ENCODE measurements at regions not wholly inside any gene's neighbourhood (a gene's known extent, or its start where the extent isn't known, plus 50 kb on each side); places are given as distances from the start of the nearest gene placed in this dataset.
"Not testable (repeated sequence)": the region's sequence is repeated elsewhere in the genome, so short reads cannot be mapped to it uniquely, and the experiment has no call there.

DNA sequence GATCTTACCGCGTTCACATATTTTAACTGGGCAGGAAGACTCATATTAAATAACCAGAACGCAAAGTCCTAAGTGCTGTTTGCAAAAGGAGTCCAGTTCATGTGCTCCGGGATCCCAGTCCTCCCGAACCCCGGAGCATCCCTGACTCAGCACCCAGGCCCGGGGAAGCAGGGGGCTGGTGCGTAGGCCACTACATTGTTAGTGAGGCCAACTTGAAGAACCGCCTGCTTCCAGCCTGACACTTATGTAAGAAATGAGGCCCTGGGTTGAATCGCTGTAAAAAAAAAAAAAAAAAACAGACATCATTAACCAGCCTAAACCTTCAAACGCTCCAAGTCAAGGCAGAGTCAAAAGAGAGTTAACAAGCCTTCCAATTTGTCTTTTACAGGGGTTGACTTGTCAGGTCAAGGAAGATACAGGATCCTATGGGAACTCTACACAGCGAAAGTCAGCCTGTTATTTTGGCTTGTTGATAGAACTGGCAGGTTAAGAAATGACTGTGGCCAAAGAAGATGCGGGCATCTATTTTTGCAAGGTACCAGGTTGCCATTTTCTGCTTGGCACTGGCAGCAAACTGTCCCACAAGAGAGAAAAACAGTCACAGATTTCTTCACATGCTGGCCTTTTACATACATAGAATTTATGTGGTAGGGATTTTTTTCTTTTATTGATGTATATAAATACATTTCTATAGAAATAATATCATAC is 93.3 kb downstream of the ACTL7B start:
- no peak for DNase-seq

DNA sequence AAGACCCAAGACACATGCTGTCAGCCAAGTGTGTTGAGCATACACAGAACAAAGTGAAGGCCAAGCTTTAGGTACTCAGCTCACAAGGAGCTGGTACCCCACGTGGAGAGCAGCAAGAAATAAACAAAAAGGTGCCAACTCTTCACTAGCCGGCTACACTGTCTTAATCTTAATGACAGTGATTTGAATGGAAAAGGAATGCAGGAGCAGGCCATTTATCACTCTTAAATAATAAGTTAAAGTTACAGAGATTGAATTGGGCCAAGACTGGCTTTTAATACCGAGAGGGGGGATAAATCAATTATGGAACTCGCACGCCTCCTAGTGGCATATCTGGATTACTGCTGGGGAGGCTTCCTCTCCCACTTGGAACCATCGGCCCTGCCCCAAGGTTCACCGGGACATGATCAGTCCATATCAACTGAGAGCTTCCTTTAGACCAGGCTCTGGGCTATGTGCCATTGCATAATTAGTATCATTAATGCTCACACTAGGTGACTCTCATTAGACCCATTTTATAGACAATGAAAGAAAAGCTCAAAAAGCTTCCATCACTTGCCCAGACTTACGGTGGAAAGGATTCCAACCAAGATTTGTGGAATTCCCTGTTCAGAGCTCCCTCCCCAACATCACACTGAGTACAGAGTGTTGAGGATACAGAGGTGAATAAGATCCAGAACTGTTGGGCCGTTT is 94.0 kb downstream of the ACTL7B start:
- peak; percentile 66 for DNase-seq

DNA sequence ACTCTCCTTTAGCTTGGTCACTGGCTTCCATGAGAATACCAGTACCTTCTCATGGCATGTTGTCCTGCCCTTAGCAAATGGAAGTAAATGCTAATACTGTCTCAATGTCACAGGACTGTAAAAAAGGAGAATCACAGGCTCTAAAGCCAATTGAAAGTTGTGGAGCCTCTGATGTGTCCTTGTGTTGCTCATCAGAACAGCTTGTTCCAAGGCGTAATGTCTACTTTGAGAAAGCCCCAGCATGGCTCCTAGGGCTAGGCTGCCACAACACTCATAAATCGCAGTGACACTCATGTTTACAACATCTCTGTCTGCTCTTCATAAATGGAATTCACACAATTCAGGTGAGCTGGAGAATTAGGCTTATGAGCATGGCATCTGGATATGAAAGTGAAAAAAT is 94.9 kb downstream of the ACTL7B start:
- DNase-seq, result no peak

DNA sequence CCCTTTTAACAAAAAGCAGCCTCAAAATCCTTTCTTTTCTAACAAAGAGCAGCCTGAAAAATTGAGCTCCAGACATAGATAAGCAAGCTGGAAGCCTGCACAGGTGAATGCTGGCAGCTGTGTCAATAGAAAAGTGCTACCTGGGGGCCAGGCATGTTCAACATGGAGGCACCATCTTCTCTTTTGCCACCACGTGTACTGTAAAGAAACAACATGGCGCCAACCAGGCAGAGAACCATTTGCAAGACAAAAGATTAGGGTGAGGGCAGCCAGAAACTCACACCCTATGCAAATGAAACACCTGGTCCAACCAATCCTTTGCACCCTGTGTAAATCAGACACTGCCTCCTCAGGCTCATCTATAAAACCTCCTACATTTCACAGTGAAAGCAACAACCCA is 96.0 kb downstream of the ACTL7B start:
- no peak for DNase-seq

DNA sequence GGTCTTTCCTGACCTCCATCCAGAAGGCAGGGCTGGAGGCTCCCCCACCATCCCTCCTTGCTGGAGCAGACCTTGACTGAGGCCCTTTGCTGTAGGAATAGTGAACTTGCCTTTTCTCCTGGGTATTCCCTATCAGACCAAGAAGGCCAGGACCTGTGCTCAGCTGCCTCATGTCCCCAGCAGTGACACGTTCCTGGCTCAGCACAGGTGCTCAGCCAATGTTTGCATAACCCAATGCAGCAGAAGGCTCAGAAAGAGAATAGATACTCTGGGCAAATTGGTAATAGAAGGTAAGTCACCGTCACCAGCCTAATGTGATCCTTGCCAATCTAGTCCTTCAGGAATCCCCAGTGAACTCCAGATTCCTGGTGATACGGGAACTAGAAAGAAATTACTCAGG is 96.4 kb downstream of the ACTL7B start:
- DNase-seq, result peak; percentile 28

DNA sequence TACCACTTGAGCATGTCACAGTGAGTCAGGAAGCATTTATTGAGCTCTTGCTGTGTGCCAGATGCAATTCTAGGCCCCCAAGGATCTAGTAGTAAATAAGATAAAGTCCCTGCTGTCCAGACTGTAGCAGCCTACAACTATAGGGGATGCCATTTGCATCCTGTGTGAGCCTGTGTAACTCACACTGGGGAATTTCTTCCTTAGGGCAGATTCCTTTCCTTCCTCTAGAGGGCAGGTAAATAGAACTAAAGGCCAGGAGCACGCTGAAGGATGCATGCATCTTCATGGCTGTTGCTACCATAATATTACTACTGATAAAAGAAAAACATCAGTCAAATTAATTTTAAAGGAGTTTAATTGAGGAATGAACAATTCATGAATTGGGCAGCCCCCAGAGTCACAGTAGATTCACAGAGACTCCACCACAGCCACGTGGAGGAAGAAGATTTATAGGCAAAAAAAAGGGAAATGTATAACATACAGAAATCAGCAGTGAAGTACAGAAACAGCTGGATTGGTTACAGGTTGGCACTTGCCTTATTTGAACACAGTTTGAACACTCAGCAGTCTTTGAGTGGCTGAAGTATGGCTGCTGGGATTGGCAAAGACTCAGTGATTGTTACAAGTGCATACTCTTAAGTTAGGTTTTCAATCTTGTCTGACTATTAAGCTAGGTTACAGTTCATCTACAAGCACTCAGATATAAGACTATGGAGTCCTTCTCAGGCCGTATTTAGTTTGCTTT is 98.9 kb downstream of the ACTL7B start:
- DNase-seq, result no peak

DNA sequence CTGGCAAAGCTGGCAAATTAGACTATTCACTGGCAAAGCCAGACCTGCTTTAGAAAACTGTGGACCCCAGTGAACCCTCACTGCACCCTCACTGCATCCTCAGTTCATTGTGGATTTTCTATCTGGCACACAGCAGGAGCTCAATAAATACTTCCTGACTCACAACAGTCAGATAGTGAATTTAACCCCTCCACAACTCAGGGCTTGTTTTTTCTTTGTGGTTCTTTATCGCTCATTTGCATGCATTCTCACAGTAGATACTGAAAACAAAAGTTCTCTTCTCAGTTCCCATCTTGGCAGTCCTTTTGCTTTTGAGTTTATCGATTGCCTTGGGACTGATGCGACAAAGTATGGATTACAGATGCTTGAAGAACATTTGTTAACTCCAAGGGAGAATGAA is 99.8 kb downstream of the ACTL7B start:
- DNase-seq, result no peak

DNA sequence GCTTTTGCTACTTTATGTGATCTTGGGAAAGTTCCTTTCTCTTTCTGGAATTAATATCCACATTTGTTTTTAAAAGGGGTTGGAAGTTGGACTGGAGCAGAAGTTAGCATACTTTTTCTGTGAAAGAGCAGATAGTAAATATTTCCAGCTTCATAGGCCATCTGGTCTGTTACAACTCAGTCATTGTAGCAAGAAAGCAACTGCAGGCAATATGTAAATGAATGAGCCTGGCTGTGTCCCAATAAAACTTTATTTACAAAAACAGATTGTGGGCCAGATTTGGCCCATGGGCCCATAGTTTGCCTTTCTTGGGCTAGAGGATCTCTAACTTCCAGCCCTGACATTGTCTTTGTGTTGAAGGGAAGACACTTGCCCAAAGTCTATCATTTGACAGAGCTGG is 104.4 kb downstream of the ACTL7B start:
- DNase-seq, result no peak

DNA sequence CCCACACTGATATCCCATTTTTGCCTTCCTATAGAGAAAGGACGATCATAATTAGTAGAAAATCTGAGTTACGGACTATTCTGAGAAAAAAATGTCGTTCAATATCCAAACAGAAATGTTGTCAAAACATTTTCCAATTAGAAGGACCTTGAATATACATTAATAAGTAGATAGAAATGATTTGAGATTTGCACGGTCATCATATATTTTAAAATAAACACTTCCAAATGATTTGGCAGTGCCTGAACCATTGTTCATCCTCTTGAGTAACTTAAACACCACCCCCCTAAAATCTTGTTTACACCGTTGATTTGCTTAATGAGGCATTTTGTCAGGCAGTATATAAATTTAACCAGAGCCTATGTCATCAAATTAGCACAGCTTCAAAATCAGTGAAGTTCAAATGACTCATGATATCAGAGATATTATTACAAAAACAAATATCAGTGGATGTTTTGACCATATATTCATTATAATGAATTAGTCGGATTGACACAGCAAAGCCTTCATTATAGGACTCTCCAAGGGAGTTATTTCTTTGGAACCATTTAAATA is 105.0 kb downstream of the ACTL7B start:
- no peak for DNase-seq

DNA sequence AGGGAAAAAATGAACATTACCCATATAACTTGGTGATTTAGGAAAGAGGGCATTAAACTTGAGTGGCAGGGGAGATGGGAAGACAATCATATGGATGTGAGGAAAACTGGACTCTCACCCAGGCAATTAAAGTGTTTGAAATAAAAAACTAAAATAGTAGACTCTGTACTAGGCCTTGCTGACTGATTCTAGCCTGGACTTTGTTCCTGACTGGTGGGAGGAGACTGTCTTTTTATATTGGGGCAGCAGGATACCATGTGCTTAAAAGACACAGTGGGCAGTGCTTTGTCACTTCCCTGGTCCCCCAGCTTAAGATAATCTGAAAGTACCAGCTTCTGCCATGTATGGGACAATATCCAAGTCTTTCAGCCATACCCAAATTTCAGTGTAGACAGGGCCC is 107.0 kb downstream of the ACTL7B start:
- DNase-seq, result no peak

DNA sequence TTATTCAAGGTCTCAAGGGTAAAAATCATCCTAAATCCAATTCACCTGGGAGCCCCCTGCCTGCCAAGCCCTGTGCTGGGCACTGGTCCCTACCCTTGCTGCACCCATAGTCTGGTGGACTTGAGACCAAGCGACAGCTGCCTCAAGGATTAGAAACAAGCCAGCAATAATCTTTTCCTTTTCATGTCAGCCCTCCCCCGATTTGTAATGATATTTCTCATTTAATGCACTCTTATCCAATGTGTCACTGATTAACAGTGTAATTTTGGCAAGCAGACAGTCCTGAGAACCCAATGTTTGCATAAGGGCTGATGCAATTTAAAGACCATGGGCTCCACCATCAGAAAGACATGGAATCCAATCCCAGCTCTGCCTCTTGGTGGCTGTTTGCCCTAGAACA is 108.9 kb downstream of the ACTL7B start:
- DNase-seq, result no peak

DNA sequence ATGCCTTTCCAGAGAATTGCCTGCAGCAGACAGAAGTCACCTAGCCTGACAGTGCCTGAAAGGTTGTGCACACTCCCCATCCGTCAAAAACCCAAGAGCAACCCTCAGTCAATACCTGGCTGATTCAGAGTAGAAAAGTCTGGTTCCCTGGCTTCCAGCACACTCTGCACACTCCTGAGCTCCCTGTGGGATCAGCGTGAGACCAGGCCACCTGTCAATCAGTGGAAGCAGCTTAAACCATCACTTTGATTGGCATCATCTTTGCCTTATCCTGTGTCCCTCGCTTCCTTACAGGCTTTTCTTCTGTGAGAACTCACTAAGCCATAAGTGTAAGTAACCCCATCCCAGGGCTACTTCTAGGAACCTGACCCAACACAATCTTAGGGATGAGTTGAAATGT is 109.8 kb downstream of the ACTL7B start:
- no peak for DNase-seq

DNA sequence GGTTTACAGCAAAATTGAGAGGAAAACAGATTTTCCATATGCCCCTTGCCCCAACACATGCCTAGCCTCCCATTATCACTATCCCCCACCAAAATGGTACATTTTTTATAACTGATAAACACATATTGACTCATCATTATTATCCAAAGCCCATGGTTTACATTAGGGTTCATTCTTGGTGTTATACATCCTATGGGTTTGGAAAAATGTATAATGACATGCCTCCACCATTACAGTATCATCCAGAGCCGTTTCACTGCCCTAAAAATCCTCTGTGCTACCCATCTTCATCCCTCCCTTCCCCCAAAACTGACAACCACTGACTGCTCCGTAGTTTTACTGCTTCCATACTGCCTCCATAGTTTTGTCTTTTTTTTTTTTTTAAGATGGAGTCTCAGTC is 111.1 kb downstream of the ACTL7B start:
- DNase-seq, result no peak

DNA sequence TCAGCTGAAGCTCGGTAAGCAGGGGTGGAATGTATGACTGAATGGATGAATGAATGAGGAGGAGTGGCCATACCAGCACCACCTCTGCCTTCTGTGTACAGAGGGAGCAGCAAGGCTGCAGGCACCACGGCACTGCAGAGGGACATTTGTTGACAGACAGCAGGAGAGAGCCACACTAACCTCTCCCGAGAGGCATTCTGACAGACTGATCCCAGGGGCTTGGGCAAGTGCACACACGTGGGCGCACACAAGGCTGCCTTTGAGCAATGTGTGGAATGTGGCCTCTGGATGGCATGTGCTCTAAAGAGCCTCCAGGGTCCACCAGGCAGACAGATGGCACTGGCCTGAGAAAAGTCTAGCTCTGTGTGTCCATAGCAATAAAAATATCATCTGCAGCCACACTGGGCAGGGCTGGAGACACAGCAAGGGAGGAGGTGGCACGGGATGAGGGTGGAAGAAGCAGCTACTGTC is 111.8 kb downstream of the ACTL7B start:
- no peak for DNase-seq

DNA sequence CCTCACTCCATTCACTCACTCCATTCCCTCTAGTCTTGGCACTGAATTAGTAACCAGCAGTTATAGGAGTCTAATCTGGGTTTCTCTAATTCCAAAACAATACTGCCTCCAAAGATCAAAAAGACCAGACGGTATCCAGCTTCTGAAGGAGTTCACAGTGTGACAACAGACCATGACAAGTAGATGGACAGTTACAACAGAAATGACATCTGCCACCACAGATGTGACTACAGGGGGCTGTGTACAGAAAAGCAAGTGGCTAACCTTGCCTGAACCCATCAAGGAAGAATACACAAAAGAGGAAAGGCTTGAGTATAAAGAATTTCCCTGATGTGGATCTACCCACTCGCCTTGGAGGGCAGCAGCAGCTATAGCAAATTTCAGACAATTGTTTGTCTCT is 112.4 kb downstream of the ACTL7B start:
- no peak for DNase-seq

DNA sequence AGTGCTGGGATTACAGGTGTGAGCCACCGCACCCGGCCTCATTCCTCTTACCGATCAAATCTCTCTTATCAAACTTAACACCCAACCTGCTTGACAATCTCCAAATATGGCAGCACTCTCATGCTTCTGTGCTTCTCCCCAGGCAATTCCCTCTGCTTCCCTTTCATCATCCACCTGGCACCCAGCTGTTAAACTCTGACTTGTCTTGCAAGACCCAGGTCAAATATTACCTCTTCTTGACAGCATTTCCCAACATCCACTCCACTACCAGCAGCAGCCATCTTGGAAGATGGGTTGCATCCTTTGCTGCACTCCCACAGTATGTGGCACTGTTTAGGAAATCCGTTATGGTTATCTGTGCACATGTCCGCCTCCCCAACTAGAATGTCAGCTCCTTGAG is 113.6 kb downstream of the ACTL7B start:
- DNase-seq, result no peak

DNA sequence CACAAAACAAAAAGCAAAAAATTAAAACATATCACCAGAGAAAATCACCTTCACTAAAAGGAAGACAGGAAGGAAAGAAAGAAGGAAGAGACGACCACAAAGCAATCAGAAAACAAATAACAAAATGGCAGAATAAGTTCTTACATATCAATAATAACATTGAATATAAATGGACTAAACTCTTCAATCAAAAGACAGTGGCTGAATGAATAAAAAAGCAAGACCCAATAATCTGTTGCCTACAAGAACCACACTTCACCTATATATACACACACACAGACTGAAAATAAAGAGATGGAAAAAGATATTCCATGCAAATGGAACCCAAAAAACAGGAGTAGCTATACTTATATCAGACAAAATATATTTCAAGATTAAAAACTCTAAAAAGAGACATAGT is 124.5 kb downstream of the ACTL7B start:
- not testable (repeated sequence) for DNase-seq

DNA sequence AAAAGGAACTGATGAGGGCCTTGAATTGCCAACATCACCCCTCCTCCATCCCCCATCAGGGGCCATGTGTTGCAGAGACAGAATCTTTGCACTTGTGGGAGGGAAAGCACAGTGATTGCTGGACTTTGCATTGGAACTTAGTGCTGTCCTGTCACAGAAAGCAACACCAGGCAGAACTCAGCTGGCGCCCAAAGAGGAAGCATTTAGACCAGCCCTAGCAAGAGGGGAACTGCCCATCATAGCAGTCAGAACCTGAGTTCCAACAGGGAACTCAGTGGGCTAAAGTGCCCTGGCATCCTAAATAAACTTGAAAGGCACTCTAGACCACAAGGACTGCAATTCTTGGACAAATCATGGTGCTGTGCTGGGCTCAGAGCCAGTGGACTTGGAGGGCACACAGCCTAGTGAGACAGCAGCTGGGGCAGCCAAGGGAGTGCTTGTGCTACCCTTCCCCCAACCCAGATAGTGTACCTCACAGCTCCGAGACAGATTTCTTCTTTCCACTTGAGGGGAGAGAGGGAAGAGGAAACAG is 128.1 kb downstream of the ACTL7B start:
- no peak for DNase-seq

DNA sequence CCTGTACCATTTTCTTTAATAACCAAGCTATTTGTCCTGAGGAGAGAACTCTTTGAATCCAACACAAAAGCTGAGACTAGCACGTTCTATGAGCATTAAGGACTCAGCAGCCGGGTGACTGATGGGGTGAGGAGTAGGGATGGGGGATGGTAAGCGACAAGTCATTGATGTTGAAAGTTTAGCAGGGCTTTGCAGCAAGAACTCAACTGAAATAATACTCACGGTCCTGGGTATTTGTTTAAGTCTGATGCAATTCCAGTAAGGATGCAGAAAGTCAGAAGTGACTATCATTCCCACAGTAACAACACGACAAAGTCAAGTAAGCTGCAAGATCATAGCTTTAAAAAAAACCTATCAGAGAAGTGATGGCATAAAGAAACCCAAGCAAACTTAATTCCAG is 131.1 kb downstream of the ACTL7B start:
- no peak for DNase-seq

DNA sequence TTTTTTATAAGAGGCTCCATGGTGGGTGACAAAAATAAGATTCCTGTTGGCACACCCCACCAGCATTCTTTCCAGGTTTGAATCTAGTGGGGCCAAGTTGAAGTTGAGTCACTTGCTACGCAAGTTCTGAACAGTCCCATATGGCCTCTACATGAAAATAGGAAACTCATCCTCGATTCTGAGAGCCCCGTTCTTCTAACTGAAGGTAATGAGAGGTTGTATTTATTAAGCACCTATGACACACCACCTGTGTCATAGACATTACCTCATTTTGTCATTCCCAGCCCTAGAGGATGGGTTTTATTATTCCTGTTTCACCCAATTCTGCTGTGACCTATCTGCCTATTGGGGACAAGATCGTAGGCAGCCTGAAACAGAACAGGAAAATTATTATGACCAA is 131.7 kb downstream of the ACTL7B start:
- no peak for DNase-seq

DNA sequence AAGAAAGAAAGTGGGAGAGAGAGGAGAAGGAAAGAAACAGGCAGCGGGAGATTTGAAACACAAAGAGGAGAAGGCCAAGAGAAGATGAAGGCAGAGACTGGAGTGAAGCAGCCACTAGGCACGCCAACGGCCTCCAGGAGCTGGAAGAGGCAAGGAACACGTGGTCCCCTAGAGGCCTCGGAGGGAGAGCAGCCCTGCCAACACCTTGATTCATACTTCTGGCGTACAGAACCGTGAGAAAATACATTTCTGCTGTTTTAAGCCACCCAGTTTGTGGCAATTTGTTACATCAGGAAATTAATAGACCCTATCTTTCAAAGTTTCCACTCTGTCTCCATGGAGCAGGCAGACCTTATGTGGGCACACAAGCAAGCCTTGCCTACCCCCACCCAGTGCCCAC is 133.4 kb downstream of the ACTL7B start:
- no peak for DNase-seq

DNA sequence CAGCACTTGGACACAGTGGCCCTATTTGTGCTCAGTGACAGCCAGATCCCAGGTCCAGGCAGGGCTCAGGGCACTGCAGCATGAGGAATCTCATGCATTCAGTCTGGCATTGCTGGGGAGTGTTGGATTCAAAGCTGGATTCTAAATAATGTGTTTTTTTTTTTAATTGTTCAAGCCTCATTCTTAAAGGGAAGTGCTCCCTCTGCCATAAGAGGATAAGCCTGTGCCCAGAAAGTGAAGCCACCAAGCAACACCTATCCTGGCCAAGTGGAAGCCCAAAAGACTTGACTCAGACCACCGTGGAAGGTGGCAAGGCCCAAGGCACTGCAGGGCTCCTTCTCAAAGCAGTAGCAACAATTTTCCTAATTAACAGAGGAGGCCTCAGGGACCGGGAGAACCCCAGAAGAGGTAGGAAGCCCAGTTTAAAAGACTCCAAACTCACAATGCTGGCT is 135.6 kb downstream of the ACTL7B start:
- no peak for DNase-seq

DNA sequence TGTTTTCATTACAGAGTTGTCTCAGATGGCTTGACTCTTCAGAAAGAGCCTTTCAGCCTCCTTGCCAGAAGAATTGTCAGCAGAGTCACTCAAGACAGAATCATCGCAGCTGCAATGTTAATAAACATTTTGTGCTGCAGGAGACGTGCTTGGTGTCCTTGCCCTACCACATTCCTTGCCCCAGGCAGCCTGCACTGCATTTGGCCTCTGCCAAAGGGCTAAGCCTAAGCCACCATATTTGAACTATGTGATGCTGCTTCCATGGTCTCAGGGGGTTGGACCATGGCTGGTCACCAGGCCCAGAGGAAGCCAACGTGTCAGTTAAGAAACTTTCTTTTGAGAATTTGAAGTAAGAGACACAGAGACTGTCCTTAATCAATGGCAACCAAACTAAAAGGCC is 145.4 kb downstream of the ACTL7B start:
- no peak for DNase-seq
